Epithelial cell of proximal tubule (primary cell): ENCODE measurements at regions not wholly inside any gene's neighbourhood (a gene's known extent, or its start where the extent isn't known, plus 50 kb on each side); places are given as distances from the start of the nearest gene placed in this dataset.

Source experiments
- DNase-seq: peaks from one replicate; pipeline ENCODE4 v3.0.0-alpha.2; 2011; ENCODE audit warnings: low read depth
- H3K4me3 ChIP-seq: 2 replicates; pipeline ENCODE4 v1.5.1; 2011; ENCODE audit warnings: low read depth, mild to moderate bottlenecking, low read length
- CTCF ChIP-seq: conservative IDR thresholded peaks from 2 replicates; pipeline ENCODE4 v1.5.1; 2012; ENCODE audit warnings: low read depth, mild to moderate bottlenecking, low read length

- no peak overlapping the region for H3K4me3 ChIP-seq
- TF ChIP-seq CTCF = no peak
- no peak for DNase-seq
These were observed 68.3 kb upstream of the MYT1L start for GRCh38 chr2:2399396-2399795.

- TF ChIP-seq CTCF = no peak
- no peak for DNase-seq
- H3K4me3 ChIP-seq = no peak overlapping the region
These were observed 61.3 kb upstream of the MYT1L start for GRCh38 chr2:2392332-2392731.

- no peak for DNase-seq
- TF ChIP-seq CTCF = no peak
- H3K4me3 ChIP-seq = no peak overlapping the region
These were observed 58.1 kb upstream of the MYT1L start for GRCh38 chr2:2389215-2389614.
